ENCODE measurements at regions not wholly inside any gene's neighbourhood (a gene's known extent, or its start where the extent isn't known, plus 50 kb on each side); places are given as distances from the start of the nearest gene placed in this dataset.

GRCh38 chr12:107921062-107921461, 146.6 kb downstream of the ASCL4 start:
- H3K4me3 Mint-ChIP-seq: no peak overlapping the region
- H3K9me3 Mint-ChIP-seq: no peaks in the 10 kb centered on the region

GRCh38 chr12:107925125-107925524, 150.6 kb downstream of the ASCL4 start:
- Histone ChIP-seq H3K4me1 (ENCODE audit: control insufficient read depth in 1 of 2, extremely low read depth in 1 of 2, insufficient read depth in 2 of 2, low read length in 2 of 2) (no peaks in the 10 kb centered on the region), H3K27ac (ENCODE audit: low read length) (no peak overlapping the region), H3K9me3 (no peaks in the 10 kb centered on the region), H3K4me3 (ENCODE audit: control insufficient read depth in 1 of 2, extremely low read depth in 1 of 2, low read length in 1 of 2) (no peak overlapping the region), H3K27me3 (replicated peaks in 1 of 2; ENCODE audit: control insufficient read depth in 2 of 2, extremely low read depth in 1 of 2, insufficient read depth in 2 of 2, low read length in 1 of 2) (peaks cover 0 to 7% of the 10 kb centered on the region in 2 experiments), H3K36me3 (ENCODE audit: control insufficient read depth in 2 of 2, extremely low read depth in 1 of 2, insufficient read depth in 1 of 2, low read length in 1 of 2) (no peaks in the 10 kb centered on the region)
- H3K27me3 Mint-ChIP-seq: peaks cover 31 to 36% of the 10 kb centered on the region in 2 donors
- ATAC-seq (replicated peaks in 1 of 4) (no peak), DNase-seq (no peak)
- CTCF ChIA-PET: no interaction called here
- POLR2A ChIA-PET: no interaction called here
- no peaks in the 10 kb centered on the region for H3K9me3 Mint-ChIP-seq
- H3K27ac Mint-ChIP-seq: no peak overlapping the region
- no peaks in the 10 kb centered on the region for H3K36me3 Mint-ChIP-seq
- no CpG with 5 or more reads among the region's 3 CpGs for WGBS (ENCODE audit: insufficient coverage)
- no peak overlapping the region for H3K4me3 Mint-ChIP-seq
- peaks cover 0 to 7% (median 0%) of the 10 kb centered on the region in 3 donors for H3K4me1 Mint-ChIP-seq

More at GRCh38 chr12:107921062-107921461, 146.6 kb downstream of the ASCL4 start:
- no peaks in the 10 kb centered on the region for H3K4me1 ChIP-seq (ENCODE audit: control insufficient read depth in 1 of 2, extremely low read depth in 1 of 2, insufficient read depth in 2 of 2, low read length in 2 of 2)
- Mint-ChIP-seq H3K36me3 (no peaks in the 10 kb centered on the region), H3K4me1 (peaks cover 0 to 3% (median 0%) of the 10 kb centered on the region in 3 donors), H3K27ac (no peak overlapping the region), H3K27me3 (peaks cover 33 to 41% of the 10 kb centered on the region in 2 donors)
- H3K36me3 ChIP-seq (ENCODE audit: control insufficient read depth in 2 of 2, extremely low read depth in 1 of 2, insufficient read depth in 1 of 2, low read length in 1 of 2): no peaks in the 10 kb centered on the region
- POLR2A ChIA-PET: no interaction called here
- H3K27me3 ChIP-seq (replicated peaks in 1 of 2; ENCODE audit: control insufficient read depth in 2 of 2, extremely low read depth in 1 of 2, insufficient read depth in 2 of 2, low read length in 1 of 2): peaks cover 0 to 19% of the 10 kb centered on the region in 2 experiments
- H3K4me3 ChIP-seq (ENCODE audit: control insufficient read depth in 1 of 2, extremely low read depth in 1 of 2, low read length in 1 of 2): no peak overlapping the region
- no peaks in the 10 kb centered on the region for H3K9me3 ChIP-seq
- H3K27ac ChIP-seq (ENCODE audit: low read length): no peak overlapping the region
- ATAC-seq (replicated peaks in 1 of 4): no peak
- no CpG with 5 or more reads among the region's 4 CpGs for WGBS (ENCODE audit: insufficient coverage)
- CTCF ChIA-PET: interaction anchor here in 1 of 2 donors (0.6 kb wide), 1 partner anchor 147 kb away, joined by 3 read pairs; the partner anchor contains the start of gene ASCL4
- DNase-seq: no peak

- Histone ChIP-seq H3K9me3 (no peaks in the 10 kb centered on the region), H3K27ac (ENCODE audit: low read length) (no peak overlapping the region), H3K27me3 (replicated peaks in 1 of 2; ENCODE audit: control insufficient read depth in 2 of 2, extremely low read depth in 1 of 2, insufficient read depth in 2 of 2, low read length in 1 of 2) (peaks cover 0 to 16% of the 10 kb centered on the region in 2 experiments), H3K4me1 (ENCODE audit: control insufficient read depth in 1 of 2, extremely low read depth in 1 of 2, insufficient read depth in 2 of 2, low read length in 2 of 2) (no peaks in the 10 kb centered on the region), H3K36me3 (ENCODE audit: control insufficient read depth in 2 of 2, extremely low read depth in 1 of 2, insufficient read depth in 1 of 2, low read length in 1 of 2) (no peaks in the 10 kb centered on the region), H3K4me3 (ENCODE audit: control insufficient read depth in 1 of 2, extremely low read depth in 1 of 2, low read length in 1 of 2) (no peak overlapping the region)
- peak in 1 of 35 experiments; percentile 4 for DNase-seq
- ChIA-PET POLR2A (no interaction called here), CTCF (interaction anchor here in 1 of 2 donors (1.1 kb wide), 1 partner anchor 332 kb away, joined by 4 read pairs; no protein-coding TSS in a partner anchor)
- 26% methylated on average over 6 of the region's 12 CpGs for WGBS (ENCODE audit: insufficient coverage)
- Mint-ChIP-seq H3K27me3 (peaks cover 34 to 35% of the 10 kb centered on the region in 2 donors), H3K27ac (no peak overlapping the region), H3K4me3 (no peak overlapping the region), H3K9me3 (no peaks in the 10 kb centered on the region), H3K4me1 (peaks cover 0 to 7% (median 0%) of the 10 kb centered on the region in 3 donors), H3K36me3 (no peaks in the 10 kb centered on the region)
- ATAC-seq (replicated peaks in 1 of 4): peak in 1 of 4 experiments; percentile 35
Measured at GRCh38 chr12:107929436-107929835, 154.9 kb downstream of the ASCL4 start.

- H3K4me3 Mint-ChIP-seq: no peak overlapping the region
- no peak overlapping the region for H3K27ac Mint-ChIP-seq
- Histone ChIP-seq H3K4me1 (ENCODE audit: control insufficient read depth in 1 of 2, extremely low read depth in 1 of 2, insufficient read depth in 2 of 2, low read length in 2 of 2) (no peaks in the 10 kb centered on the region), H3K27ac (ENCODE audit: low read length) (no peak overlapping the region), H3K36me3 (ENCODE audit: control insufficient read depth in 2 of 2, extremely low read depth in 1 of 2, insufficient read depth in 1 of 2, low read length in 1 of 2) (no peaks in the 10 kb centered on the region), H3K4me3 (ENCODE audit: control insufficient read depth in 1 of 2, extremely low read depth in 1 of 2, low read length in 1 of 2) (no peak overlapping the region), H3K27me3 (replicated peaks in 1 of 2; ENCODE audit: control insufficient read depth in 2 of 2, extremely low read depth in 1 of 2, insufficient read depth in 2 of 2, low read length in 1 of 2) (peaks cover 0 to 14% of the 10 kb centered on the region in 2 experiments), H3K9me3 (no peaks in the 10 kb centered on the region)
- H3K36me3 Mint-ChIP-seq: no peaks in the 10 kb centered on the region
- POLR2A ChIA-PET: no interaction called here
- no peak for DNase-seq
- WGBS (ENCODE audit: insufficient coverage): 67% methylated on average over 5 of the region's 5 CpGs
- H3K4me1 Mint-ChIP-seq: peaks cover 0 to 7% (median 0%) of the 10 kb centered on the region in 3 donors
- CTCF ChIA-PET: no interaction called here
- H3K27me3 Mint-ChIP-seq: peaks cover 44 to 47% of the 10 kb centered on the region in 2 donors
- ATAC-seq (replicated peaks in 1 of 4): no peak
- H3K9me3 Mint-ChIP-seq: no peaks in the 10 kb centered on the region
Measured at GRCh38 chr12:107931761-107932160, 157.3 kb downstream of the ASCL4 start.

DNA sequence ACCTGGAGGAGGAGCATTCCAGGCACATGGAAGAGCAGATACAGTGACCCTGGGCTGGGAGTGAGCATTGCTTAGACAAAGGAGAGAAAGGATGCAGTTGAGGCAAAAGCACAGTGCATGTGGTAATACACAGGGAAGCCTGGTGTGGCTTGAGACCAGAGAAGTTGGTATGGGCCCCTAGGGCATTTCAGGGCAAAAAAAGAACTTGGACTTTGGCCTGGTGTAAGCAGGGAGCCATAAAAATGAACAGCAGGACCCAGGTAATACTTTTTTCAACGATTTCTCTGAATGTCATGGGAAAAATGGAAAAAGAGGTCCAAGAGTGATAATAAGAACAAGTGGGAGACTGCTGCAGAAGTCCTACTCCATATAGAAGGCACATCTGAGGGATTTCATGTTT, 163.9 kb downstream of the ASCL4 start:
- peaks cover 13 to 19% (median 15%) of the 10 kb centered on the region in 3 donors for H3K9me3 Mint-ChIP-seq
- ChIA-PET POLR2A (no interaction called here), CTCF (no interaction called here)
- H3K27ac Mint-ChIP-seq: no peak overlapping the region
- H3K9me3 ChIP-seq: no peaks in the 10 kb centered on the region
- H3K27me3 Mint-ChIP-seq: peaks cover 34 to 46% of the 10 kb centered on the region in 2 donors
- peaks cover 0 to 2% of the 10 kb centered on the region in 2 experiments for H3K27me3 ChIP-seq (replicated peaks in 1 of 2; ENCODE audit: control insufficient read depth in 2 of 2, extremely low read depth in 1 of 2, insufficient read depth in 2 of 2, low read length in 1 of 2)
- H3K4me3 Mint-ChIP-seq: no peak overlapping the region
- DNase-seq (no peak), ATAC-seq (replicated peaks in 1 of 4) (no peak)
- no CpG with 5 or more reads among the region's 1 CpG for WGBS (ENCODE audit: insufficient coverage)
- no peaks in the 10 kb centered on the region for H3K4me1 ChIP-seq (ENCODE audit: control insufficient read depth in 1 of 2, extremely low read depth in 1 of 2, insufficient read depth in 2 of 2, low read length in 2 of 2)
- H3K4me3 ChIP-seq (ENCODE audit: control insufficient read depth in 1 of 2, extremely low read depth in 1 of 2, low read length in 1 of 2): no peak overlapping the region
- no peaks in the 10 kb centered on the region for H3K4me1 Mint-ChIP-seq
- no peaks in the 10 kb centered on the region for H3K36me3 ChIP-seq (ENCODE audit: control insufficient read depth in 2 of 2, extremely low read depth in 1 of 2, insufficient read depth in 1 of 2, low read length in 1 of 2)
- no peak overlapping the region for H3K27ac ChIP-seq (ENCODE audit: low read length)
- H3K36me3 Mint-ChIP-seq: no peaks in the 10 kb centered on the region

GRCh38 chr12:107948391-107948945, 174.0 kb downstream of the ASCL4 start:
- Mint-ChIP-seq H3K36me3 (no peaks in the 10 kb centered on the region), H3K4me3 (no peak overlapping the region), H3K9me3 (peaks cover 0 to 10% (median 6%) of the 10 kb centered on the region in 3 donors), H3K27ac (no peak overlapping the region), H3K4me1 (no peaks in the 10 kb centered on the region), H3K27me3 (peaks cover 12 to 19% of the 10 kb centered on the region in 2 donors)
- DNase-seq (no peak), ATAC-seq (replicated peaks in 1 of 4) (no peak)
- POLR2A ChIA-PET: no interaction called here
- no CpG with 5 or more reads among the region's 12 CpGs for WGBS (ENCODE audit: insufficient coverage)
- no peaks in the 10 kb centered on the region for H3K9me3 ChIP-seq
- CTCF ChIA-PET: no interaction called here
- H3K27me3 ChIP-seq (replicated peaks in 1 of 2; ENCODE audit: control insufficient read depth in 2 of 2, extremely low read depth in 1 of 2, insufficient read depth in 2 of 2, low read length in 1 of 2): peaks cover 2 to 3% of the 10 kb centered on the region in 2 experiments
- H3K4me1 ChIP-seq (ENCODE audit: control insufficient read depth in 1 of 2, extremely low read depth in 1 of 2, insufficient read depth in 2 of 2, low read length in 2 of 2): no peaks in the 10 kb centered on the region
- no peak overlapping the region for H3K4me3 ChIP-seq (ENCODE audit: control insufficient read depth in 1 of 2, extremely low read depth in 1 of 2, low read length in 1 of 2)
- no peak overlapping the region for H3K27ac ChIP-seq (ENCODE audit: low read length)
- H3K36me3 ChIP-seq (ENCODE audit: control insufficient read depth in 2 of 2, extremely low read depth in 1 of 2, insufficient read depth in 1 of 2, low read length in 1 of 2): no peaks in the 10 kb centered on the region

Measured in T-cell (primary cell).